CD8-positive, alpha-beta memory T cell (primary cell): ENCODE measurements at regions not wholly inside any gene's neighbourhood (a gene's known extent, or its start where the extent isn't known, plus 50 kb on each side); places are given as distances from the start of the nearest gene placed in this dataset.

Source experiments
- CTCF ChIA-PET: fragments of 350-600 bp; sonication (Branson Sonifier 250); formaldehyde crosslinking; loops from one replicate; lab custom pipeline; 2021; ENCODE audit warnings: antibody characterized with exemption; lab: Charles Lee
- POLR2A ChIA-PET: fragments of 350-600 bp; sonication (Branson Sonifier 250); formaldehyde crosslinking; loops from one replicate; lab custom pipeline; 2021; ENCODE audit warnings: antibody characterized with exemption; lab: Charles Lee
- DNase-seq, 5 donors: peaks; one replicate each; pipeline versions ENCODE4 v3.0.0 to v3.0.0-alpha.2; 2020 to 2022; ENCODE audit warnings: mixed read lengths in 1 of 5
- H3K27ac ChIP-seq: one replicate; pipeline ENCODE4 v1.7.0; 2013; ENCODE audit warnings: low read depth, mild to moderate bottlenecking, low read length, moderate library complexity
- H3K27me3 ChIP-seq: 2 replicates; pipeline ENCODE4 v1.7.0; 2013; ENCODE audit warnings: low read length, mild to moderate bottlenecking; ENCODE audit not compliant: insufficient read depth, poor library complexity, severe bottlenecking
- H3K36me3 ChIP-seq: 2 replicates; pipeline ENCODE4 v1.7.0; 2013; ENCODE audit warnings: mild to moderate bottlenecking, low read length, moderate library complexity; ENCODE audit not compliant: insufficient read depth
- H3K4me1 ChIP-seq: 2 replicates; pipeline ENCODE4 v1.7.0; 2013; ENCODE audit warnings: mild to moderate bottlenecking, low read length, moderate library complexity; ENCODE audit not compliant: insufficient read depth
- H3K4me3 ChIP-seq: 2 replicates; pipeline ENCODE4 v1.7.0; 2013; ENCODE audit warnings: mild to moderate bottlenecking, low read length
- H3K9me3 ChIP-seq: 2 replicates; pipeline ENCODE4 v1.7.0; 2013; ENCODE audit warnings: mild to moderate bottlenecking, low read length
- H3K27ac Mint-ChIP-seq, 8 donors: one replicate each; pipeline ENCODE4 v1.8.0; 2020 to 2021; ENCODE audit warnings: mixed read lengths in 8 of 8, mild to moderate bottlenecking in 6 of 8, inconsistent platforms in 3 of 8, moderate library complexity in 3 of 8
- H3K27me3 Mint-ChIP-seq, 2 donors: one replicate each; pipeline ENCODE4 v1.8.0; 2020 to 2021; ENCODE audit warnings: mixed read lengths in 2 of 2, mild to moderate bottlenecking in 1 of 2, moderate library complexity in 1 of 2
- H3K36me3 Mint-ChIP-seq, 3 donors: one replicate each; pipeline ENCODE4 v1.8.0; 2020 to 2021; ENCODE audit warnings: mixed read lengths in 3 of 3, inconsistent platforms in 1 of 3, mild to moderate bottlenecking in 1 of 3
- H3K4me1 Mint-ChIP-seq, 3 donors: one replicate each; pipeline ENCODE4 v1.8.0; 2020 to 2021; ENCODE audit warnings: mixed read lengths in 3 of 3, inconsistent platforms in 1 of 3, mild to moderate bottlenecking in 1 of 3
- H3K4me3 Mint-ChIP-seq, 7 donors: one replicate each; pipeline ENCODE4 v1.8.0; 2020 to 2021; ENCODE audit warnings: mixed read lengths in 7 of 7, mild to moderate bottlenecking in 6 of 7, moderate library complexity in 4 of 7, inconsistent platforms in 2 of 7
- H3K9me3 Mint-ChIP-seq, 5 donors: one replicate each; pipeline ENCODE4 v1.8.0; 2020 to 2022; ENCODE audit warnings: mixed read lengths in 5 of 5, mild to moderate bottlenecking in 3 of 5, moderate library complexity in 2 of 5, inconsistent platforms in 1 of 5

- peaks cover 0 to 15% (median 4%) of the 10 kb centered on the region in 5 donors for H3K9me3 Mint-ChIP-seq
- POLR2A ChIA-PET = no interaction called here
These were observed 932.1 kb upstream of the MANEA start for GRCh38 chr6:94645191-94645590.

GRCh38 chr6:94639564-94639963 is 937.8 kb upstream of the MANEA start:
- H3K4me3 ChIP-seq = no peak overlapping the region
- ChIA-PET CTCF (no interaction called here), POLR2A (no interaction called here)
- H3K9me3 Mint-ChIP-seq = peaks cover 0 to 16% (median 0%) of the 10 kb centered on the region in 5 donors
- H3K9me3 ChIP-seq = no peaks in the 10 kb centered on the region
- no peak overlapping the region for H3K27ac ChIP-seq
- no peaks in the 10 kb centered on the region for H3K27me3 Mint-ChIP-seq
- H3K4me3 Mint-ChIP-seq = peak overlapping the region in 1 of 7 donors; percentile 9
- H3K36me3 ChIP-seq = no peaks in the 10 kb centered on the region
- H3K27ac Mint-ChIP-seq = no peak overlapping the region
- H3K36me3 Mint-ChIP-seq = no peaks in the 10 kb centered on the region
- DNase-seq = no peak
- H3K4me1 ChIP-seq = no peaks in the 10 kb centered on the region
- no peaks in the 10 kb centered on the region for H3K27me3 ChIP-seq
- no peaks in the 10 kb centered on the region for H3K4me1 Mint-ChIP-seq

More at GRCh38 chr6:94645191-94645590, 932.1 kb upstream of the MANEA start:
- no peak overlapping the region for H3K27ac ChIP-seq
- Mint-ChIP-seq H3K27ac (no peak overlapping the region), H3K4me3 (no peak overlapping the region), H3K4me1 (no peaks in the 10 kb centered on the region), H3K36me3 (no peaks in the 10 kb centered on the region), H3K27me3 (no peaks in the 10 kb centered on the region)
- H3K36me3 ChIP-seq = no peaks in the 10 kb centered on the region
- DNase-seq = no peak
- no peaks in the 10 kb centered on the region for H3K4me1 ChIP-seq
- H3K4me3 ChIP-seq = no peak overlapping the region
- CTCF ChIA-PET = no interaction called here
- H3K27me3 ChIP-seq = no peaks in the 10 kb centered on the region
- no peaks in the 10 kb centered on the region for H3K9me3 ChIP-seq

DNA sequence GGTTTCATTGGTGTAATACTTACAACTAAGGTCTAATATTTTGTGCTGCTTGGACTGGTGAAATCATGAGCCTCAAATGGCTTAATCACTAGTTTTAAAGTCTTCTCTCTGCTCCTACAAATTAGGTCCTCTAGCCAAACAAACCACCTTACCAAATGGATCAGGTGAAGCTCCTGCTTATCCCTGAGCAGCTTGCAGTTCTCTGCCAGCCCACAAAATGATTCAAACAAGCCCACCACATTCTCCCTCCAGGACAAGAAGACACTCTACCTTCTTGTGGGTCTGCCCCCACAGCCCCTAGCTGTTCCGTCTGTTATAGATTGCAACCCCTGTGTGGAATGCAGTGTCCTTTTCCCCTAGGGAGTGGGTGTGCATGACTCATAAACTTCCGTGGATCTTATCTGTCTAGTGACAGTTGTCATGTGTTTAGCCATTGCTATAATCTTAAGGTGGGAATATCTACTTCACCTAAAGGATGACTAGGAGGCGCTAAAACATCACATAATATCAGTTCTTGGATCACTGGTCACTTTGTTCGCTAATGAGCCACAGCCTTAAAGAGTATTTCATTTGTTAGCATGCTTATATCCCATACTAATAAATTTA is 940.5 kb upstream of the MANEA start:
- Histone ChIP-seq H3K27ac (no peak overlapping the region), H3K9me3 (no peaks in the 10 kb centered on the region), H3K27me3 (no peaks in the 10 kb centered on the region), H3K4me1 (no peaks in the 10 kb centered on the region), H3K36me3 (no peaks in the 10 kb centered on the region), H3K4me3 (no peak overlapping the region)
- no peaks in the 10 kb centered on the region for H3K4me1 Mint-ChIP-seq
- no peaks in the 10 kb centered on the region for H3K27me3 Mint-ChIP-seq
- peaks cover 0 to 26% (median 0%) of the 10 kb centered on the region in 5 donors for H3K9me3 Mint-ChIP-seq
- POLR2A ChIA-PET = no interaction called here
- no peak overlapping the region for H3K27ac Mint-ChIP-seq
- no peaks in the 10 kb centered on the region for H3K36me3 Mint-ChIP-seq
- H3K4me3 Mint-ChIP-seq = no peak overlapping the region
- CTCF ChIA-PET = no interaction called here
- DNase-seq = no peak

DNA sequence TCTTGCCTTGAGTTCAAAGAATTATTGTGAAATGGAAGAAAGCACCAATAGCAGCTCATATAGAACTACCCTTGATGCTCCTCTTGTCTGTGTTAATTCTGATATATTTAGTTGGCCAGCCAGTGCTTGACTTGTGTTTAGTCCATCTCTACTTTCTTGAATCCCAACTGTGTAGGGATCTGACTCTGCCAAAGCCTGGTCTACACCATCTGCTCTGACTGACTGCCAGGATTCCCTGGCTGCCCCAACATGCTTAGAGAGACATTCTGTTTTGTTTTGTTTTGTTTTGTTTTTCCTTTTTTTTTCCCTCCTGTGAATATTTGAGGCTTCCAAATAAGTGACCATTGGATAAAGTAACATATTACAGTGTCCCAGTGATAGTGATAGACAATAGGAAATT is 953.7 kb upstream of the MANEA start:
- peaks cover 0 to 5% (median 2%) of the 10 kb centered on the region in 5 donors for H3K9me3 Mint-ChIP-seq
- H3K27ac ChIP-seq = no peak overlapping the region
- no peaks in the 10 kb centered on the region for H3K9me3 ChIP-seq
- H3K27ac Mint-ChIP-seq = no peak overlapping the region
- ChIA-PET CTCF (no interaction called here), POLR2A (no interaction called here)
- no peaks in the 10 kb centered on the region for H3K4me1 ChIP-seq
- H3K27me3 ChIP-seq = no peaks in the 10 kb centered on the region
- H3K36me3 ChIP-seq = no peaks in the 10 kb centered on the region
- no peaks in the 10 kb centered on the region for H3K4me1 Mint-ChIP-seq
- no peaks in the 10 kb centered on the region for H3K36me3 Mint-ChIP-seq
- DNase-seq = no peak
- no peak overlapping the region for H3K4me3 ChIP-seq
- no peak overlapping the region for H3K4me3 Mint-ChIP-seq
- no peaks in the 10 kb centered on the region for H3K27me3 Mint-ChIP-seq

DNA sequence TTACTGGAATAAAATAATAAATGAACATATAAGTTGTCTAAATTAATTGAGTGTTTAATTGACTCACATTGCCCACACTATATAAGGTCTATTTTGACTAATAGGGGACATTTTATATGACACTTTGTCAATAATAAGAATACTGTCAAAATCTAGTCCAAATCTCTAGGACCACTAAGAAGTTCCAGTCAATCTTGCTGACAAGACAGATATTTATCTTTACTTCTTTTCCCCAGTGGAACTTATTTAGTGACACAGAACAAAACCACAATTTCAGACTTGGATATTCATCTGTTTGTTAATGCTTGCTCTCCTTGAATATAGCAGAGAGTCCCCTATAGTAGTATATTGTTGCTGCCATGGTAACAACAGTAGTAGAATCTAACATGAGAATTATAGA is 954.6 kb upstream of the MANEA start:
- ChIA-PET POLR2A (no interaction called here), CTCF (no interaction called here)
- no peak overlapping the region for H3K27ac Mint-ChIP-seq
- no peak overlapping the region for H3K4me3 ChIP-seq
- H3K27me3 Mint-ChIP-seq = no peaks in the 10 kb centered on the region
- H3K36me3 Mint-ChIP-seq = no peaks in the 10 kb centered on the region
- H3K27ac ChIP-seq = no peak overlapping the region
- H3K9me3 Mint-ChIP-seq = peaks cover 0 to 5% (median 2%) of the 10 kb centered on the region in 5 donors
- no peaks in the 10 kb centered on the region for H3K4me1 Mint-ChIP-seq
- no peaks in the 10 kb centered on the region for H3K36me3 ChIP-seq
- no peaks in the 10 kb centered on the region for H3K4me1 ChIP-seq
- no peaks in the 10 kb centered on the region for H3K9me3 ChIP-seq
- H3K4me3 Mint-ChIP-seq = no peak overlapping the region
- no peaks in the 10 kb centered on the region for H3K27me3 ChIP-seq
- DNase-seq = no peak

- no peak overlapping the region for H3K27ac ChIP-seq
- H3K27me3 ChIP-seq = no peaks in the 10 kb centered on the region
- H3K4me1 Mint-ChIP-seq = no peaks in the 10 kb centered on the region
- H3K27me3 Mint-ChIP-seq = no peaks in the 10 kb centered on the region
- no peaks in the 10 kb centered on the region for H3K36me3 ChIP-seq
- H3K4me1 ChIP-seq = no peaks in the 10 kb centered on the region
- peaks cover 0 to 13% (median 5%) of the 10 kb centered on the region in 5 donors for H3K9me3 Mint-ChIP-seq
- H3K36me3 Mint-ChIP-seq = no peaks in the 10 kb centered on the region
- DNase-seq = no peak
- no peak overlapping the region for H3K4me3 Mint-ChIP-seq
- no peaks in the 10 kb centered on the region for H3K9me3 ChIP-seq
- ChIA-PET CTCF (no interaction called here), POLR2A (no interaction called here)
- no peak overlapping the region for H3K4me3 ChIP-seq
- H3K27ac Mint-ChIP-seq = no peak overlapping the region
These were observed 976.7 kb upstream of the MANEA start for GRCh38 chr6:94600636-94601035.

DNA sequence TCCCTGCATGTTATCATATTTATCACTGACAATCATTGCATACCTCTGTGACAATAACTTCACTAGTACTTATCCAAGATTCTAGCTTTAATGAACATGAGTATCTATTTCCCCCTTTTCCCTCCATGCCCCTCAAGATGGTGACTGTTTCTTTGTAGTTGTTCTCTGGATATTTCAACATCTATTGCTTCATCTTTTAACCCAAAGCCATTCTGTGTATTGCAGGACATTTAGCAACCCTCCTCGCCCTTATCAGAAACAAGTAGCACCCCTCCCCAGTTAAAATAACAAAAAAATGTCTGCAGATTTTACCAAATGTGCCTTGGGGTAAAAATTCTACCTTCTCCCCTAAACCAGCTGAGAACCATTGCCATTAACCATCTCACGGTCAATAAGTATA is 979.8 kb upstream of the MANEA start:
- no peaks in the 10 kb centered on the region for H3K36me3 ChIP-seq
- Mint-ChIP-seq H3K4me3 (no peak overlapping the region), H3K4me1 (no peaks in the 10 kb centered on the region), H3K27me3 (no peaks in the 10 kb centered on the region), H3K9me3 (peaks cover 0 to 13% (median 2%) of the 10 kb centered on the region in 5 donors), H3K36me3 (no peaks in the 10 kb centered on the region), H3K27ac (no peak overlapping the region)
- H3K27me3 ChIP-seq = no peaks in the 10 kb centered on the region
- CTCF ChIA-PET = no interaction called here
- H3K27ac ChIP-seq = no peak overlapping the region
- no peak overlapping the region for H3K4me3 ChIP-seq
- H3K9me3 ChIP-seq = no peaks in the 10 kb centered on the region
- no peaks in the 10 kb centered on the region for H3K4me1 ChIP-seq
- POLR2A ChIA-PET = no interaction called here
- DNase-seq = no peak

GRCh38 chr6:94590416-94590815 is 986.9 kb upstream of the MANEA start:
- CTCF ChIA-PET = no interaction called here
- H3K36me3 Mint-ChIP-seq = no peaks in the 10 kb centered on the region
- Histone ChIP-seq H3K27me3 (no peaks in the 10 kb centered on the region), H3K36me3 (no peaks in the 10 kb centered on the region), H3K4me3 (no peak overlapping the region), H3K4me1 (no peaks in the 10 kb centered on the region), H3K9me3 (no peaks in the 10 kb centered on the region), H3K27ac (no peak overlapping the region)
- no peak overlapping the region for H3K4me3 Mint-ChIP-seq
- H3K4me1 Mint-ChIP-seq = no peaks in the 10 kb centered on the region
- H3K27me3 Mint-ChIP-seq = no peaks in the 10 kb centered on the region
- POLR2A ChIA-PET = no interaction called here
- DNase-seq = no peak
- H3K27ac Mint-ChIP-seq = no peak overlapping the region
- peaks cover 0 to 8% (median 3%) of the 10 kb centered on the region in 5 donors for H3K9me3 Mint-ChIP-seq
